HG02623 (cell line): ENCODE measurements at regions not wholly inside any gene's neighbourhood (a gene's known extent, or its start where the extent isn't known, plus 50 kb on each side); places are given as distances from the start of the nearest gene placed in this dataset.
"Not testable (repeated sequence)": the region's sequence is repeated elsewhere in the genome, so short reads cannot be mapped to it uniquely, and the experiment has no call there.

ENCODE experiments used
- ATAC-seq: cut with Tn5 transposase; IDR thresholded peaks from one replicate; pipeline ENCODE4 v1.9.1; 2021; ENCODE audit warnings: moderate library complexity; ENCODE audit not compliant: unreplicated experiment

- no peak for ATAC-seq
Measured at GRCh38 chr2:65918760-65919187, 486.4 kb upstream of the SPRED2 start.

- no peak for ATAC-seq
Measured at GRCh38 chr2:65917986-65918385, 485.6 kb upstream of the SPRED2 start.

GRCh38 chr2:65916785-65917295 lies 484.4 kb upstream of the SPRED2 start:
- ATAC-seq = no peak

- no peak for ATAC-seq
Measured at GRCh38 chr2:65916177-65916576, 483.8 kb upstream of the SPRED2 start.

- no peak for ATAC-seq
Measured at GRCh38 chr2:65915273-65915672, 482.9 kb upstream of the SPRED2 start.

GRCh38 chr2:65914244-65914786 lies 481.9 kb upstream of the SPRED2 start:
- ATAC-seq = no peak

GRCh38 chr2:65913813-65914212 lies 481.4 kb upstream of the SPRED2 start:
- no peak for ATAC-seq

GRCh38 chr2:65901756-65902155 lies 469.4 kb upstream of the SPRED2 start:
- ATAC-seq = no peak

GRCh38 chr2:65896446-65896845 lies 464.0 kb upstream of the SPRED2 start:
- ATAC-seq = no peak

GRCh38 chr2:65890131-65890530 lies 457.7 kb upstream of the SPRED2 start:
- not testable (repeated sequence) for ATAC-seq

- ATAC-seq = no peak
Measured at GRCh38 chr2:65885266-65885665, 452.9 kb upstream of the SPRED2 start.

GRCh38 chr2:65881592-65881991 lies 449.2 kb upstream of the SPRED2 start:
- no peak for ATAC-seq

GRCh38 chr2:65880436-65880835 lies 448.0 kb upstream of the SPRED2 start:
- no peak for ATAC-seq

GRCh38 chr2:65878011-65878340 lies 445.6 kb upstream of the SPRED2 start:
- no peak for ATAC-seq

- no peak for ATAC-seq
Measured at GRCh38 chr2:65877331-65878010, 445.1 kb upstream of the SPRED2 start.

- no peak for ATAC-seq
Measured at GRCh38 chr2:65876114-65876513, 443.7 kb upstream of the SPRED2 start.

- ATAC-seq = no peak
Measured at GRCh38 chr2:65870826-65871225, 438.4 kb upstream of the SPRED2 start.

GRCh38 chr2:65869296-65869695 lies 436.9 kb upstream of the SPRED2 start:
- no peak for ATAC-seq

GRCh38 chr2:65868177-65868576 lies 435.8 kb upstream of the SPRED2 start:
- ATAC-seq = no peak

- no peak for ATAC-seq
Measured at GRCh38 chr2:65867446-65867845, 435.0 kb upstream of the SPRED2 start.

GRCh38 chr2:65866148-65866547 lies 433.7 kb upstream of the SPRED2 start:
- no peak for ATAC-seq

- ATAC-seq = no peak
Measured at GRCh38 chr2:65864619-65865018, 432.2 kb upstream of the SPRED2 start.

GRCh38 chr2:65863713-65864112 lies 431.3 kb upstream of the SPRED2 start:
- no peak for ATAC-seq
